Sigmoid colon (tissue), 6 donors: ENCODE measurements at regions not wholly inside any gene's neighbourhood (a gene's known extent, or its start where the extent isn't known, plus 50 kb on each side); places are given as distances from the start of the nearest gene placed in this dataset.

Experiments used
- DNase-seq: peaks from one replicate; pipeline ENCODE4 v3.0.0-alpha.2; 2019
- H3K27ac ChIP-seq, 4 donors: fragments of 200-600 bp; sonication (generic); one replicate each; pipeline ENCODE4 v1.5.1; 2016 to 2019; ENCODE audit warnings: mild to moderate bottlenecking in 1 of 4
- H3K27me3 ChIP-seq, 3 donors: fragments of 200-600 bp; sonication (generic); one replicate each; pipeline ENCODE4 v1.5.1; 2019; ENCODE audit warnings: mild to moderate bottlenecking in 1 of 3
- H3K36me3 ChIP-seq, 4 donors: fragments of 200-600 bp; sonication (generic); one replicate each; pipeline ENCODE4 v1.5.1; 2016 to 2019
- H3K4me1 ChIP-seq, 4 donors: fragments of 200-600 bp; sonication (generic); one replicate each; pipeline ENCODE4 v1.5.1; 2017 to 2019
- H3K4me3 ChIP-seq, 4 donors: fragments of 200-600 bp; sonication (generic); one replicate each; pipeline ENCODE4 v1.5.1; 2017 to 2019; ENCODE audit warnings: mild to moderate bottlenecking in 2 of 4, moderate library complexity in 1 of 4
- H3K9me3 ChIP-seq, 4 donors: fragments of 200-600 bp in 3 of 4; sonication (generic) in 3 of 4; one replicate each; pipeline versions ENCODE4 v1.5.1 to v1.6.1; 2013 to 2019
- EP300 ChIP-seq, 4 donors: sonication (generic); formaldehyde crosslinking; IDR thresholded peaks; one replicate each; pipeline ENCODE4 v1.6.1; 2017; ENCODE audit warnings: antibody characterized with exemption in 4 of 4
- POLR2A ChIP-seq, 2 donors: fragments of 450-650 bp; IDR thresholded peaks; one replicate each; pipeline ENCODE4 v1.6.1; 2016; ENCODE audit warnings: antibody characterized with exemption in 2 of 2, mild to moderate bottlenecking in 2 of 2, moderate library complexity in 2 of 2
- POLR2AphosphoS5 ChIP-seq, 4 donors: sonication (generic); formaldehyde crosslinking; IDR thresholded peaks; one replicate each; pipeline ENCODE4 v1.6.1; 2017; ENCODE audit warnings: antibody characterized with exemption in 4 of 4
- WGBS, 2 donors: extraction: QIAGEN DNeasy Blood & Tissue Kit; methylation state at CpG; one replicate each; pipeline ENCODE4 v1.1.7; 2013; 5-methylcytosine and 5-hydroxymethylcytosine counted together
- intact Hi-C: fragments of 100-400 bp; cut with DNase I; formaldehyde crosslinking; loops from one replicate; pipeline ENCODE4 v1.15.1; 2023
- TF ChIP-seq, protein P1 (sequence below), 4 experiments: fragments of 450-650 bp in 3 of 4; fragments of 200-600 bp in 1 of 4; IDR thresholded peaks; one replicate each; pipeline ENCODE4 v1.5.1; 2016 to 2019; ENCODE audit warnings: antibody characterized with exemption in 4 of 4, mild to moderate bottlenecking in 3 of 4, moderate library complexity in 2 of 4
- donor health status: healthy with polysubstance abuse.
- donor health status: healthy.

- 77 to 83% methylated on average over 6 of the region's 6 CpGs for WGBS, 2 donors
- no peaks in the 10 kb centered on the region for H3K27me3 ChIP-seq
- intact Hi-C loops: no loop called here
Measured at GRCh38 chr12:93292731-93293566, 84.8 kb upstream of the NUDT4 start.

DNA sequence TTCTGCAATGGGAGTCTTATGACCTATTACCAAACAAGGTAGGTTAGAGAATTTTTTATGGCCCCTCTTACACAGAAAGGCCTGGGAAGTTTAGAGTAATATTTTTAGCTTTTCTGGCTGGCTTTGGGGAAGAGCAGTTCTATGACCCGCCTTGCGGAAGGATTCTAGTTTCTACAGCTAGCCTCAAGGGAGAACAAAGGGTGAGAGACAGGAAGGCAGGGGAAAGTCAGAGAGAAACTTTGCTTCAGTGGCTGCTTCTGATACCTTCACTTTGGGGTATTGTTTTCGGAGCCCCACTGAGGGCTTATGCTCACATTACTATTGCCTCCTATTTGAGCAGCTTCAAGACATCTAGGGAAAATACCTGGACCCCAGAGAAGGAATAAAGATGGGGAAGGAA lies 80.7 kb upstream of the NUDT4 start:
- Histone ChIP-seq H3K36me3 (no peaks in the 10 kb centered on the region), H3K9me3 (no peaks in the 10 kb centered on the region), H3K27me3 (no peaks in the 10 kb centered on the region), H3K4me1 (peaks cover 0 to 9% (median 5%) of the 10 kb centered on the region in 4 donors), H3K27ac (no peak overlapping the region), H3K4me3 (no peak overlapping the region)
- DNase-seq: no peak
- intact Hi-C loops: no loop called here
- no peak for TF ChIP-seq POLR2A (IDR thresholded peaks at IDR 0.05)
- TF ChIP-seq EP300 (IDR thresholded peaks at IDR 0.05): no peak
- TF ChIP-seq, protein P1, sequence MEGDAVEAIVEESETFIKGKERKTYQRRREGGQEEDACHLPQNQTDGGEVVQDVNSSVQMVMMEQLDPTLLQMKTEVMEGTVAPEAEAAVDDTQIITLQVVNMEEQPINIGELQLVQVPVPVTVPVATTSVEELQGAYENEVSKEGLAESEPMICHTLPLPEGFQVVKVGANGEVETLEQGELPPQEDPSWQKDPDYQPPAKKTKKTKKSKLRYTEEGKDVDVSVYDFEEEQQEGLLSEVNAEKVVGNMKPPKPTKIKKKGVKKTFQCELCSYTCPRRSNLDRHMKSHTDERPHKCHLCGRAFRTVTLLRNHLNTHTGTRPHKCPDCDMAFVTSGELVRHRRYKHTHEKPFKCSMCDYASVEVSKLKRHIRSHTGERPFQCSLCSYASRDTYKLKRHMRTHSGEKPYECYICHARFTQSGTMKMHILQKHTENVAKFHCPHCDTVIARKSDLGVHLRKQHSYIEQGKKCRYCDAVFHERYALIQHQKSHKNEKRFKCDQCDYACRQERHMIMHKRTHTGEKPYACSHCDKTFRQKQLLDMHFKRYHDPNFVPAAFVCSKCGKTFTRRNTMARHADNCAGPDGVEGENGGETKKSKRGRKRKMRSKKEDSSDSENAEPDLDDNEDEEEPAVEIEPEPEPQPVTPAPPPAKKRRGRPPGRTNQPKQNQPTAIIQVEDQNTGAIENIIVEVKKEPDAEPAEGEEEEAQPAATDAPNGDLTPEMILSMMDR (IDR thresholded peaks at IDR 0.05): no peak
- no peak for TF ChIP-seq POLR2AphosphoS5 (IDR thresholded peaks at IDR 0.05)
- WGBS, 2 donors: 70 to 97% methylated on average over 3 of the region's 3 CpGs

More at GRCh38 chr12:93292731-93293566, 84.8 kb upstream of the NUDT4 start:
- no peak overlapping the region for H3K4me3 ChIP-seq
- TF ChIP-seq EP300 (IDR thresholded peaks at IDR 0.05) (no peak), POLR2A (IDR thresholded peaks at IDR 0.05) (no peak), POLR2AphosphoS5 (IDR thresholded peaks at IDR 0.05) (no peak)
- TF ChIP-seq, protein P1 (IDR thresholded peaks at IDR 0.05): no peak
- H3K27ac ChIP-seq: no peak overlapping the region
- peaks cover 0 to 11% (median 7%) of the 10 kb centered on the region in 4 donors for H3K4me1 ChIP-seq
- no peaks in the 10 kb centered on the region for H3K9me3 ChIP-seq
- H3K36me3 ChIP-seq: no peaks in the 10 kb centered on the region
- DNase-seq: no peak

GRCh38 chr12:93297536-93297935 lies 80.2 kb upstream of the NUDT4 start:
- no peak overlapping the region for H3K4me3 ChIP-seq
- H3K9me3 ChIP-seq: no peaks in the 10 kb centered on the region
- 95 to 98% methylated on average over 2 of the region's 2 CpGs for WGBS, 2 donors
- H3K27ac ChIP-seq: no peak overlapping the region
- TF ChIP-seq POLR2AphosphoS5 (IDR thresholded peaks at IDR 0.05): no peak
- no peak for TF ChIP-seq POLR2A (IDR thresholded peaks at IDR 0.05)
- TF ChIP-seq, protein P1 (IDR thresholded peaks at IDR 0.05): no peak
- peaks cover 0 to 14% (median 5%) of the 10 kb centered on the region in 4 donors for H3K4me1 ChIP-seq
- H3K36me3 ChIP-seq: no peaks in the 10 kb centered on the region
- DNase-seq: no peak
- H3K27me3 ChIP-seq: no peaks in the 10 kb centered on the region
- intact Hi-C loops: no loop called here

DNA sequence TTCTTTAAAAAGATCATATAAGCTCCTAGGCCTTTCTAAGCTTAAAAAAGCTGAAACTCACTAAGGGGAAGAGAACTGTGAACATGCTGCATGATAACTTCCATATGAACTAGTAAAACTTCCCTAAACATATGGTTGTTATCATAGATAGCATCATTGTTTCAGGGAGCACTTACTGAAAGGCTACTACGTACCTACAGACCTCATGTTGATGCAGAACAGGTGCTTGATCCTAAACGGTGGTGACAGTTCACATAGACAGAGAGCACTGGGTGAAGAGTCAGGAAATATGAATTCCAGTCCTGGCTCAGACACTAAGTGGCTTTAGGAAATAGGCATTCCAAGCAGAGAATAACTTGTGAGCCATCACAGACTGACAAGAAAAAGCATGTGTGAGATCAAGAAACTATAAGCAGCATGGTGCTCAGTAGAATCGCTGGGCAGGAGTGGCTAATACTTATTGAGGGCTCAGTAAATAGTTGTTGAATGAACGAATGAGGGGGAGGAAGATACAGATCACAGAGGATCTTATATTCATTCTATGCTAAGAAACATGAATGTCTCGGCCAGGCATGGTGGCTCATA lies 78.4 kb upstream of the NUDT4 start:
- H3K4me3 ChIP-seq: no peak overlapping the region
- H3K36me3 ChIP-seq: no peaks in the 10 kb centered on the region
- peaks cover 0 to 19% (median 5%) of the 10 kb centered on the region in 4 donors for H3K4me1 ChIP-seq
- DNase-seq: no peak
- WGBS, 2 donors: 76 to 83% methylated on average over 5 of the region's 5 CpGs
- TF ChIP-seq POLR2A (IDR thresholded peaks at IDR 0.05): no peak
- TF ChIP-seq, protein P1 (IDR thresholded peaks at IDR 0.05): no peak
- no peak for TF ChIP-seq POLR2AphosphoS5 (IDR thresholded peaks at IDR 0.05)
- no peak for TF ChIP-seq EP300 (IDR thresholded peaks at IDR 0.05)
- H3K27ac ChIP-seq: no peak overlapping the region
- intact Hi-C loops: no loop called here
- no peaks in the 10 kb centered on the region for H3K9me3 ChIP-seq
- no peaks in the 10 kb centered on the region for H3K27me3 ChIP-seq
